Panc1 (cell line): ENCODE measurements at regions not wholly inside any gene's neighbourhood (a gene's known extent, or its start where the extent isn't known, plus 50 kb on each side); places are given as distances from the start of the nearest gene placed in this dataset.

Experiments
- CTCF ChIP-seq: fragments of 450-650 bp; IDR thresholded peaks from 2 replicates; pipeline ENCODE4 v1.5.1; 2017; ENCODE audit warnings: mild to moderate bottlenecking
- POLR2AphosphoS5 ChIP-seq: IDR thresholded peaks from 2 replicates; pipeline ENCODE4 v1.6.1; 2012; ENCODE audit warnings: mild to moderate bottlenecking, low read depth, low read length, moderate library complexity

DNA sequence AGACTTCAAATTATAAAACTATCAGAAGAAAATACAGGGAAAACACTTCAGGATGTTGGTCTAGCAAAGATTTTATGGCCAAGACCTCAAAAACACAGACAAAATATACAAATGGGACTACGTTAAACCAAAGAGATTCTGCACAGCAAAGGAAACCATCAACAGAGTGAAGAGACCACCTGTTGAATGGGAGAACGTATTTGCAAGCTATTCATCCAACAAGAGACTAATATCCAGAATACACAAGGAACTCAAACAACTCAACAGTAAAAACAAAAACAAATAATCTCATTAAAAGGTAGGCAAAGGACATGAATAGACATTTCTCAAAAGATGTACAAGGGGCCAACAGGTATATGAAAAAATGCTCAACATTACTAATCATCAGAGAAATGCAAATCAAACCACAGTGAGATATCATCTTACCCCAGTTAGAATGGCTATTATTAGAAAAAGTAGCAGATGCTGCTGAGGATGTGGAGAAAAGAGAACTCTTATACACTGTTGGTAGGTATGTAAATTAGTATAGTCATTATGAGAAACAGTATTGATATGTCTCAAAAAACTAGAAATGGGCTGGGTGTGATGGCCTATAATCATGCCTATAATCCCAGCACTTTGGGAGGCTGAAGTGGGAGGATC lies 112.6 kb downstream of the LRIG2 start:
- no peak for TF ChIP-seq CTCF
- no peak for TF ChIP-seq POLR2AphosphoS5
